NCI-H1436 (cell line): ENCODE measurements at regions not wholly inside any gene's neighbourhood (a gene's known extent, or its start where the extent isn't known, plus 50 kb on each side); places are given as distances from the start of the nearest gene placed in this dataset.
A peak's percentile ranks its signal among the peaks of the same experiment; 100 is the strongest.
"Not testable (repeated sequence)": the region's sequence is repeated elsewhere in the genome, so short reads cannot be mapped to it uniquely, and the experiment has no call there.

ENCODE experiments used
- DNase-seq: peaks from one replicate; lab custom pipeline; 2025; lab: John Stamatoyannopoulos, UW

- DNase-seq: not testable (repeated sequence)
Observed at GRCh38 chr1:117314951-117315350, 52.3 kb upstream of the MAN1A2 start.

- DNase-seq: no peak
Observed at GRCh38 chr1:117313555-117313954, 53.7 kb upstream of the MAN1A2 start.

DNA sequence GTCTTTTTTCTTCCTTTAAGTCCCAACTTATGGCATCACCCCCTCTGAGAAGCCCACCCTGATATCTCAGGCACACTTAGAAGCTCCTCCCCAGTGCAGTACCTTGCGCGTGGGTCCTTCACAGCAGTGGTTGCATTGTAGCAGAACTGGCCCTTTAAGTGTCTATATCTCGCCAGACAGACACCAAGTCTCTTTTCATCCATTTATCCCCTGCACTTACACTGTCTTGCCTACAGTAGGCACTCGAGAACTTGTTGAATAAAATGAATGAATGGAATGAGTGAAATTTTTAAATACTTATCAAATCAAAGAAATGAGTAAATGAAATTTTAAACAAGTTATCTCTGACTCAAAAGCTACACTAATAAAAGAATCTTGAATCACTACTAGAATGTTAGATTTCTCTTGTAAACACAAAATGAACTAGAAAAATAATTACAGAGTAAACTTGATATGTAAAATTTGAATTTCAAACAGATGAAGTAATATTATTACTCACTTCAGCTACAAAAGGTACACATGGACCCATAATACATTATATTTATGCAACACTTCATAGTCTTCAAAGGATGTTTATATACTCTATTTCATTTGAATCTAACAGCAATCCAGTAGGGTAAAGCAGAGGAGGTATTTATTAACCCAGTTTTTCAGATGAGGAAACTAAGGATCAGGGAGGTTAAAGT lies 54.7 kb upstream of the MAN1A2 start:
- no peak for DNase-seq

DNA sequence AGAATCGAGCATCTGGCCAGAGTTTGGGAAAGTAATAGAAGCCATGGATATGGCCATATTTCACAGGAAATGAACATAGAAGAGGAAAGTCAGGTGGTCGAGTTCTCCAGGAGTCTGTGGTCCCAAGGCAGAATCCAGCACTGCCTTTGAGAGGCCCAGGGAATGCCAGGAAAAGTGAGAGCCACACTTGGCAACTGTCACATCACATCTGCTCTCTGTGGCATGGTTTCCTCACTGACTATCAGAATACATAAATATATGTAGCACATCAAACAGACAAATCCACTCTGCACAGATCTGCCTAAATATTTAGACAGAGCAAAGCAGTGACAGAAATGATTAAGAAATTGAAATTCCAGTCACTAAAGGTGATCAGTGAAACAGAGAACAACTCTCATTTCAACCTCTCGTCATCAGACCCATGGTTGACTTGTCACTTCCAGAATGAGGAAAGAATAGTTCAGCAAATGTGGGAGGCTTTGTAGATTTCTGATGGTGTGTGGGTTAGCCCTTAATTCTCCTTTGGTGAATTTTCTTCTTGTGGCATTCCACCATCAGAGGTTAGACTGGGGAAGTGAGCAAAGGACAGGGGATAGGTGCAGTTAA lies 58.8 kb upstream of the MAN1A2 start:
- DNase-seq: no peak

- no peak for DNase-seq
Observed at GRCh38 chr1:117301901-117302300, 65.3 kb upstream of the MAN1A2 start.

GRCh38 chr1:117300183-117300582 lies 67.1 kb upstream of the MAN1A2 start:
- DNase-seq: not testable (repeated sequence)

DNA sequence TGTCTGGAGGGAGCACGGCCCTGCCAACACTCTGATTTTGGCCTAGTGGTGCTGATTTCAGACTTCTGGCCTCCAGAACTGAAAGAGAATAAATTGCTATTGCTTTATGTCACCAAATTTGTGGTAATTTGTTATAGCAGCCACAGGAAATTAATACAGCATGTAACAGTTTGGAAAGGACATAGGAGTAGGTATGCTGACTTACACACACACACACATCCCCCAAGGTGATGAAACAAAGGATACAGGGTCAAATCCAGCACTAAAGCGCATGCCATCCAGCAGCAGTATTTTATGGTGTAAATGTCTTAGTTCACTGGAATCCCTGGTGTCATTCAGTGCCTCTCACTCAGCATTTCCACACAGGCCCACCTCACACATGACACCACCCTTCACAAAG lies 72.2 kb upstream of the MAN1A2 start:
- no peak for DNase-seq

DNA sequence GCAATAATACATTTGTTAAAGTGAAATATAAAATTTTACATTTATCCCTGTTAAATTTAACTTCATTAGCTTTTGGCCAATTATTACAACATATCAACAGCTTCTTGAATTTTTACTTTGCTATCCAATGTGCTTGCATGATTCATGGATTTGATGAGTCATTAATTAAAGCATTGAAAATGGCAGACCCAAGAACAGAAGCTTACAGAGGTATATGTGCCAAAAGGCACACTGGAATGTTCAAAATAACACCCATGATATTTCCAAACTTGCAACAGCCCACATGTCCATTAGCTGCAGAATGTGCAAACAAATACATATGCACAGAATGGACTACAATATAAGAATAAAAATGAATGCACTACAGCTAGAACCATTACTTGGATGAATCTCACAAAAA lies 76.4 kb upstream of the MAN1A2 start:
- DNase-seq: no peak

DNA sequence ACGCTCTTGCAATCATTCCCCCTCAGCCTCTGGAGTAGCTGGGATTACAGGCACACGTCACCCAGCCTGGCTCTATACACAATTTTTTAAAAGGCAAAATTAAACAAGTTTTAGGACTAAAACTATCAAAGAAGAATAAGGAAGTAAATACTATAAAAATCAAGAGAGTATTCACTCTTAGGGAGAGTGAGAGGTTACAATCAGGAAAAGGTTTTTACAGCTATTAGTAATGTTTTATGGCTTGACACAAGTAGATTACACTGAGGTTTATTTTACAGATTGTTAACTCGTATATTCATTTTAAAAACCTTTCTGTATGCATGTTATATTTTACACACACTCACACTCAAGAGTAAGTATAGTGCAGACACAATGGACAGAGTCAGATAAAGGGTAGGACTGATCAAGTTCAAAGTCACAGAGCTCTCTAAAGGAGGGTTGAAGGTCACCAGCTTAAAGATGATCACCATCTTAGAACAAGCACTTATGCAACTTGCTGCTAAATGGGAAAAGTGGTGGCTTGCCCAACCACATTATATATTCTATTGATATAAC lies 77.9 kb upstream of the MAN1A2 start:
- DNase-seq: no peak

GRCh38 chr1:117286562-117286961 lies 75.8 kb upstream of the VTCN1 start:
- DNase-seq: no peak

DNA sequence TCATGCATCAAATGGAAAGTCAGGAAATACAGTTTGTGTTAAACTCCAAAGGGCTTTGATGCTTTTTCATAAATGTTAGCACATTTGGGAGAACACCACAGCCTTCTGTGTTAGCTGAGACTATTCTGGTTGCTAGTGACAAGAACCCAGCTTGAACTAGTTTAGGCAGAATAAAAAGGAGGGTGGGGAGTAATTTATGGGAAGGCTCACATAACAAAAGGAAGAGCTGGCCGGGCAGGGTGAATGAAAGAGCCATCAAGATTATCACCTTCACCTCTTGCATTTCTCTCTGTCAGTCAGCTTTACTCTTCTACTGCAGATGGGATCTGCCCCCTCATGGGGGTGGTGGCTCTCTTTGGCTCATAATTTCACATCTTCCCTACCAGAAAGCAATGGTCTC lies 75.4 kb upstream of the VTCN1 start:
- DNase-seq: no peak

- peak; percentile 39 for DNase-seq
Observed at GRCh38 chr1:117284399-117285215, 73.9 kb upstream of the VTCN1 start.

DNA sequence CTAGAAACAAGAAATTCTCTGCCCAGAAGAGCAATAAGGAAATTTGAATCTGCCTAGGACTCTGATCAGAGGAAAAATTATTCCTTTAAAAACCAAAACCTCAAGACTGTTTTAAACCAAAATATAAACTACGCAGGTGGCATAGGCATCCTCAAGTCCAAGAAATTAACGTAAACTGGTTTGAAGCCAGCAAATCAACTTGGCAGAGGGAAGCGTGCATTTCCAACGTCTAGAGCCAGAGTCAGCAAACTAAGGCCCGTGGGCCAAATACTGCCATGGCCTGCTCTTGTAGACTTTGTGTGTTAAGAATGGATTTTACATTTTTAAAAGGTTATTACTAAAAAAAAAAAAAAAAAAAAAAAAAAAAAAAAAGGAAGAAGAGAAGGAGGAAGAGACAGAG lies 67.8 kb upstream of the VTCN1 start:
- no peak for DNase-seq

DNA sequence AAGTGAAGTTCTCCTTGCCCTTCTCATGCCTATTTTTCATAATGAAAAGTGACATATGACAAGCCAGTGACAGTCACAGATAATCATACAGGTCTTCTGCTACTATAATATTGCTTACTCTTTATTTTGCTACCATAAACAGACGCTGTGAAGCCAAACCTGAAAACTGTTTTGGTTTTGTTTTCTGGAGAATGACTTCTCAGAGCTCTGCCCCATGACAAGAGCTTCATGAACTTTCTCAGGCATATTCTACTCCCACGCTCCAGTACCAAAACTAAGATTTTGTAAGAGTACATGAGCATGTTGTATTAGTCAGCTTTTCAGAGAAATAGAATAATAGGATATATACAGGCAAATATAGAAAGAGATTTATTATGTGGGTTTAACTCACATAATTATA lies 64.3 kb upstream of the VTCN1 start:
- no peak for DNase-seq

- no peak for DNase-seq
Observed at GRCh38 chr1:117271959-117272358, 61.2 kb upstream of the VTCN1 start.

DNA sequence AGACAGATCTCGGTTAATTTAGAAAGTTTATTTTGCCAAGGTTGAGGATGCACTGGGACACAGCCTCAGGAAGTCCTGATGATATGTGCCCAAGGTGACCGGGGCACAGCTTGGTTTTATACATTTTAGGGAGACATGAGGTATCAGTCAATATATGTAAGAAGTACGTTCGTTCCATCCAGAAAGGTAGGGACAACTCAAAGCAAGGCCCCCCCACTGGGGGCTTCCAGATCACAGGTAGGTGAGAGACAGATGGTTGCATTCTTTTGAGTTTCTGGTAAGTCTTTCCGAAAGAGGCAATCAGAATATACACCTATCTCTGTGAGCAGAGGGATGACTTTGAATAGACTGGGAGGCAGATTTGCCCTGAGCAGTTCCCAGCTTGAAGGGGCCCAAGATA lies 60.4 kb upstream of the VTCN1 start:
- no peak for DNase-seq

DNA sequence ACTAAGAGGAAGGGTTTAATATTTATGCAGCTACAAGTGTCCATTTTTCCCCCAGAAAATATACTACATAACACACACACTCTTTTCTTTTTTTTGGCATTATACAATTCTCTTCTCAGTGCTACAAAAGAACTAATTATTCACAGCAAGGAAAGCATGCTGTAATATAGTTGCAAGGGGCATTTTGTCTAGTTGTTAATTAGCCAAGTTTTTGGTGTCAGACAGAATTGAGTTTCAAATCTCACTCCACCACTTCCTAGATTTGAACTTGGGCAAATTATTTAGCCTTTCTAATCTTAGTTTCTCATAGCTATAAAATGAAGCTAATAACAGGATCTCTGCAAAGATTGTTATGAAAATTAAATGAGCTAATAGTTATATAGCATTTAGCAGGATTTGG lies 60.0 kb upstream of the VTCN1 start:
- DNase-seq: no peak

- DNase-seq: no peak
Observed at GRCh38 chr1:117268535-117269455, 58.1 kb upstream of the VTCN1 start.

DNA sequence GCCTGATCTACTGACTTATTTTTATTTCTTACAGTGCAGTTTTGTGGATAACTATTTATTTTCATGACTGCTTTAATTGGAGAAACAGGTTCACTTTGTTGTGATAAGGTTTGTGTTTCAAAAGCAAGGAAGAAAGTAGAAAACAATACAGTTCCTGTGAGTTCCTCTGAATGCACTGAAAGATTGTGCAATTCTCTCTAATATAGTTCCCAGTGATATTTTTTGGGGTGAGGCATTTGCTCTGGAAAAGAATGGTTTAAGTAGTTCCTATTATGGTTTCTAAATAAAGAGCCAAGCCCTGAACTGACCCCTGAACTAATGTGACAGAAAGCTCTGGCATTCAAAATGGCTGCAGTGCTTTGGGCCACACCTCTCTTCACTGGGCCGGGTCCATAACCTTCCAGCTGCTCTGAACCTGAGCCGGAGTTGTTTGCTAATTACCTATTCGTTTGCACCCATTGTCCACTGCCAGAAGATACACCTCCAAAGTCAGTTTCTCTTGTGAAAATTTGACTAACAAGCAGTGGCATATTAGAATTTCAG lies 56.6 kb upstream of the VTCN1 start:
- no peak for DNase-seq

- DNase-seq: no peak
Observed at GRCh38 chr1:117262976-117263375, 52.2 kb upstream of the VTCN1 start.

GRCh38 chr1:117261424-117261785 lies 50.7 kb upstream of the VTCN1 start:
- no peak for DNase-seq
